HG03521 (cell line): ENCODE measurements at regions not wholly inside any gene's neighbourhood (a gene's known extent, or its start where the extent isn't known, plus 50 kb on each side); places are given as distances from the start of the nearest gene placed in this dataset.

Experiments used
- ATAC-seq: cut with Tn5 transposase; IDR thresholded peaks from one replicate; pipeline ENCODE4 v1.9.1; 2021; ENCODE audit warnings: mild to moderate bottlenecking, moderate library complexity; ENCODE audit not compliant: unreplicated experiment

GRCh38 chr1:58380345-58380744, 166.2 kb downstream of the OMA1 start:
- no peak for ATAC-seq

- no peak for ATAC-seq
Observed at GRCh38 chr1:58367217-58367616, 179.3 kb downstream of the OMA1 start.

- no peak for ATAC-seq
Observed at GRCh38 chr1:58365328-58365727, 181.2 kb downstream of the OMA1 start.

GRCh38 chr1:58363585-58363984, 182.9 kb downstream of the OMA1 start:
- ATAC-seq, result no peak

GRCh38 chr1:58361134-58361533, 185.4 kb downstream of the OMA1 start:
- ATAC-seq, result no peak

- ATAC-seq, result no peak
Observed at GRCh38 chr1:58358346-58358745, 188.2 kb downstream of the OMA1 start.

- no peak for ATAC-seq
Observed at GRCh38 chr1:58356402-58356801, 190.1 kb downstream of the OMA1 start.

- ATAC-seq, result no peak
Observed at GRCh38 chr1:58353168-58353567, 193.4 kb downstream of the OMA1 start.

- ATAC-seq, result no peak
Observed at GRCh38 chr1:58352476-58353092, 193.9 kb downstream of the OMA1 start.

- no peak for ATAC-seq
Observed at GRCh38 chr1:58346036-58346355, 200.5 kb downstream of the OMA1 start.

- ATAC-seq, result no peak
Observed at GRCh38 chr1:58345215-58346035, 201.1 kb downstream of the OMA1 start.

GRCh38 chr1:58340185-58340584, 206.3 kb downstream of the OMA1 start:
- no peak for ATAC-seq

- no peak for ATAC-seq
Observed at GRCh38 chr1:58338081-58338480, 208.4 kb downstream of the OMA1 start.

- no peak for ATAC-seq
Observed at GRCh38 chr1:58333511-58333910, 213.0 kb downstream of the OMA1 start.

- no peak for ATAC-seq
Observed at GRCh38 chr1:58331156-58331555, 215.4 kb downstream of the OMA1 start.

GRCh38 chr1:58325866-58326265, 220.7 kb downstream of the OMA1 start:
- no peak for ATAC-seq

- no peak for ATAC-seq
Observed at GRCh38 chr1:58324558-58324957, 222.0 kb downstream of the OMA1 start.

- ATAC-seq, result no peak
Observed at GRCh38 chr1:58318157-58319005, 228.1 kb downstream of the OMA1 start.

GRCh38 chr1:58317694-58318093, 228.8 kb downstream of the OMA1 start:
- no peak for ATAC-seq

- ATAC-seq, result no peak
Observed at GRCh38 chr1:58317086-58317485, 229.4 kb downstream of the OMA1 start.

GRCh38 chr1:58316141-58316540, 230.4 kb downstream of the OMA1 start:
- no peak for ATAC-seq
